ENCODE measurements at regions not wholly inside any gene's neighbourhood (a gene's known extent, or its start where the extent isn't known, plus 50 kb on each side); places are given as distances from the start of the nearest gene placed in this dataset.

DNA sequence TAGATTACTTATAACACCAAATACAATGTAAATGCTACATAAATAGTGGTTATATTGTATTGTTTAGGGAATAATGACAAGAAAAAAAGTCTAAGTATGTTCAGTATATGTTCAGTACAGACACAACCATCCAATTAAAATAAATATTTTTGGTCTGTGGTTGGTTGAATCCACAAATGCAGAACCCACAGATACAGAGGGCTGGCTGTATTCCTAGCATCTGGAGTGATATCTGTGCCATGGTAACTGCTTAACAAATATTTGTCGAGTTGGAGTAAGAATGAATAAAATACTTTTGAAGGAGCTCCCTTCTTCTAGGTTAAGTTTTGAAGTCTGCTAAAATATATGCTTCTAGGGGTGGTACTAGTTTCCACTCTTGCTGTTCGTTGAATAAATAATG, 241.0 kb downstream of the KLF5 start:
- no peak for DNase-seq (ENCODE audit: low read depth)

DNA sequence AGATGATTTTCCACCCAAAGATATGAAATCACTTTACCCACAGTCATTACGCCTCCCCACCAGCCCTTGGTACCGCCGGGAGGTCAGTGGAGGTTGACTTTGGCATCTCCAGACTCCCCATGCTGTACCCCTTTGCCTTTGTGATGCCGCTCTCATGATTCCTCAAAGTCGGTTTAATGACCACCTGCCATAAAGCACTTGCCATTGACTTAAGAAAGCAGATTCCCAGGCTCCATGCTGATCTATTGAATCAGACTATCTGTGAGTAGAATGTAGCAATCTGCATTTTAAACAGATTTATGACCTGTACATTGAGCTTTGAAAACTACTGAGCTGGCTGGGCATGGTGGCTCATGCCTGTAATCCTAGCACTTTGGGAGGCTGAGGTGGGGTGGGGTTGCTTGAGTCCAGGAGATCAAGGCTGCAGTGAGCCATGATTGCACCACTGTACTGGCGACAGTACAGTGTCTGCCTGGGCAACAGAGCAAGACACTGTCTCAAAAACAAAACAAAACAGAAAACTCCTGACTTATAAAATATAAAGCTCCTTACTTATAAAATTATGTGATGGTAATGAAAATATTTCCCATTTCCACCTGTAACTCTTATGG, 235.2 kb downstream of the KLF5 start:
- no peak for DNase-seq (ENCODE audit: low read depth)

DNA sequence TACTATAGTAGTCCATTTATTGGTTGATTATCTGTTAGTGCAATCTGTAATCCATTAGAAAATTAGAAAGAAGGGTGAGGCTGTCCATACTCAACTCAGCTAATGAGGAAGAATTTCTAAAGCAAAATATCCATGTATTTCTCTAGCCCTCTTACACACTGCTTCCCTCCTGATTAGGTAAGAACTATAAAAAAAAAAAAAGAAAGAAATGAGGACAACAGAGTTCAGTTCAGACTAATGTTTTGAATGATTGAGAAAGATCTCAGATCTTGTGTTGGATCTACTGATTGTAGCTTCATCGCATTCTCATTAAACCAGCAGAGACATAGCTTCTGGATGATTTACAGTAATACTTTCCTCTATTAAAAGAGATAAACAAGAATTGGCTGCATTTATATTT, 233.3 kb downstream of the KLF5 start:
- no peak for DNase-seq (ENCODE audit: low read depth)

DNA sequence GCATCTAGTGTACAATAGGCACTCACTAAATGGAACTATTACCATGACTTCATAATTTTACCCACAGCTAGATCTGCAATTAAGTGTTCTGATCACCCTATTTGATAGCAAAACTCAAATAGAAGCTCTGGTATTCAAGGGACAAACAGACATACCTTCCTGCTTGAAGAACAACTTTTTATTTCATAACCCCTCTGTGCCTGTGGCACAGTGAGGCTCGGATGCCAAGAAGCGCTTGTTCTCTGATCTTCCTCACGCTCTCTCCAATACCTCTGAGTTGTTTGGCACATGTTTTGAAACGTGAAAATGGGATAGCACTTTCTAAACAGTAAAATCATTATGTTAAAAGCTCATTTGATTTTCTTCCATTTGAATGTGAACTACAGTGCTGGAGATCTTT, 232.0 kb downstream of the KLF5 start:
- no peak for DNase-seq (ENCODE audit: low read depth)

DNA sequence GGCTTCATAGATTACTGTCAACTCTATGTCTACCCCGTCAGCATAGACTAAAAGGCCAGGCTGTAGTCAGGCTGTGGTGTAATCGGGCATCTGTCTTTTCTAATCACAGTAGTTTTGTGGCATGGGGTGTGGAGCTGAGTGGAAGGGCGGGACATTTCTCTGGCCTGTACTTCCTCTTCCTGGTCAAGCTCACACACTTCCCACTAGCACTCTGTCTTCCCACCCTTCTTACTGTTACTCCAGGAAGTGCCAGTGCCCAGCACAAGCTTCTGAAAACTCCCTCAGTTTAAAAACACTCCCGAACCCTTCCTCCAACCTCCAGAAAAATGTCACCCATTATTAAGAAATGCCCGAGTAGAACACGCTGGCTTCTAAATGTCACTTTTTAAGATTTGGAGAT, 229.8 kb downstream of the KLF5 start:
- DNase-seq (ENCODE audit: low read depth) = no peak

DNA sequence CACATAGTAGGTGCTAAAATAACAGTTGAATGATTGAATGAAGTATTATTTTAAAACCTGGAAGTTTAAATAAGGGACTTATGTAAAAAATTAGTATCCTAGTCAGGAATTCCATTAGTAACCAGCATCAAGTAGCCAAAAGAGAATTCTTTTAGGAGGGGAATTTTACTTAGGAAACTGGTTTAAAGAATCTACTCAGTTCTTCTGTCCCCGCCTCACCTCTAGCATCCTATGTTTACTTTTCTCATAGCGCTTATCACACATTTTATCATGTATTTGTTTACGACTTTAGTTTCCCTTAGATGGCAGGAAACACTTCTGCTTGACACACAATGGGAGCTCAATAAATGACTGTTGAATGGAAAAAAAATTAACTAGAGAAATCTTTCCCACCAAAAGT, 229.0 kb downstream of the KLF5 start:
- no peak for DNase-seq (ENCODE audit: low read depth)

DNA sequence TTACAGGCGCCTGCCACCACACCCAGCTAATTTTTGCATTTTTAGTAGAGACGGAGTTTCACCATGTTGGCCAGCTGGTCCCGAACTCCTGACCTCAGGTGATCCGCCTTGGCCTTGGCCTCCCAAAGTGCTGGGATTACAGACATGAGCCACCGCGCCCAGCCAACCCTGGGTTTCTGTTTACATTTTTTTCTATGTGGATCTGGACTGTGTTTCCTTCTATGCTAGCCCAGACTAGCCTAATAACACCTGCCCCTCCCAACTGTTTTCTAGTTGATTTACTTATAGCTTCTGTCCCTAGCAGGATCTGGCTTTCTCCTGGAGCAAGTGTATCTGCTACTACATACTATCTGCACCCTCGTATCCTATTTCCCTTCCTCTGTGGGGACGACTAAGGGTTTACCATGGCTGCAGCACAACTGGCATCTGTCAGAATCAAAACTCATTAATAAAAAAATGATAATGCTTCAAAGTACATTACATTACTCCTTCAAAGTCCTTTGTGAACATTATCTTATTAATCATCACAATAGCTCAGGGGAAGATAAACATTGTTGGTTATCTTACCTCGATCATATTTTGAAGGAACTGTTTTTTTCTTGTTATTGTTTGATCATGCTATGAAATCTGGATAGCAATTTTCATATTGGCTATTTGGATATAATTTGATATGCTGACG, 228.3 kb downstream of the KLF5 start:
- no peak for DNase-seq (ENCODE audit: low read depth)

DNA sequence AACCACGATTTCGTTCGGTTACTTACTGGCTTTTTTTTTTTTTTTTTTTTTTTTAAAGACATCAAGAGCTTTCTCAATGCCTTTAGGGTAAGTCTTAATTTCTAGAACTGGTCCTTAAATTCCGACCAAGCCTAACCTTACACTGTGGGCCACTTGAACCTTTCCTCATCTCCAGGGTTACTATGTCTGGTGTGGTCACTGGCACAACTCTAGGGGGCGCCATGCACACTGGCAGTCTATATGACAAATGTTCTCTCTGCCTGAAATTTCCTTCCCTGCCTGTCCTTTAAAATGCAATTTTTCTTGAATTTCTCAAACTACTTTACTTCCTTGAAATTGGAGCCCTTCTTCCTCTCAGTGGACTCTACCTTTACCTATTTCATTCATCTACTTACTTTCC, 227.4 kb downstream of the KLF5 start:
- DNase-seq (ENCODE audit: low read depth) = no peak

DNA sequence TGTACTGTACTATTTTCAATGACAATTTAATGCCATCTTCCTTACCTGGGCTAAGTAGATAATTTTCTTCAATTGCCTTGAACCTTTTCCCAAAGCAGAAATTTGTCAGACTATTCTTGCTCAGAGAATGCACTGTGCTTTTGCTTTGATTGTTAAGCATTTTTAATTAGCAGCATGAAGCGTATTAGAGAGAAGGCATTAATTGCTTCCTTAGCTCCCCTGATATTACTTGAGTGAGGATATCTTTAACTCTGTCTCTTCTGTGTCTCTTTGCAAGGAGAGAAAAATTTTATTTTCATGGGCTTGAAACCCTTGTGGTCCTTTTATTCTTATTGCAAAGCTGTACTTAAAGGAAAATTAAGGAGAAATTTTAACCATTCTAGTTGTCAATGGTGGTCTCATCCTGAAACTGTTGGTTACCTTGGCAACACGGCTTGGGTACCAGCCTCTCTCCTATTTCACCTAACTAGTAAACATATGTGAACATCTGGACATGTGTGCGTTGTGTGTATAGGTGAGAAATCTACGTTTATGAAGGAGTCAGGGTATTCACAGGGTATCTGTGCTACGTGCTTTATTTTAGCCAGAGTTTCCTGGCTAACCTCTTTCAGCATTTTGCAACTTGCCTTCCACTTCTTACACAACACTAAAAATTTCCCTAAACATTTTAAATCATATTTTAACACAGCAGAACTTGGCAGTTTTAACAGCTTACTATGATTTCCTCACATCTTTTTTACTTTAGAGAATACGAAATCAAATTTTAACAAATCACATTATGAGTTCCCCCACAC, 225.5 kb downstream of the KLF5 start:
- DNase-seq (ENCODE audit: low read depth) = no peak

DNA sequence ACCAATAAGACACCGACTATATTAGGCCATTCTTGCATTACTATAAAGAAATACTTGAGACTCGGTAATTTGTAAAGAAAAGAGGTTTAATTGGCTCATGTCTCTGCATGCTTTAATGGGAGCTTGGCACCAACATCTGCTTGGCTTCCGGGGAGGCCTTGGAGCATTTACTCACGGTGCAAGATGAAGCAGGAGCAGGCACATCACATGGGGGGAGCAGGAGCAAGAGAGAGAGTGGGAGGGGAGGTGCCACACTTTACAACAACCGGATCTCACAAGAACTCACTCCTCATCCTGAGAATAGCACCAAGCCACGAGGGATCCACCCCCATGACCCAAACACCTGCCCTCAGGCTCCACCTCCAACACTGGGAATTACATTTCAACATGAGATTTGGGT, 224.8 kb downstream of the KLF5 start:
- no peak for DNase-seq (ENCODE audit: low read depth)

DNA sequence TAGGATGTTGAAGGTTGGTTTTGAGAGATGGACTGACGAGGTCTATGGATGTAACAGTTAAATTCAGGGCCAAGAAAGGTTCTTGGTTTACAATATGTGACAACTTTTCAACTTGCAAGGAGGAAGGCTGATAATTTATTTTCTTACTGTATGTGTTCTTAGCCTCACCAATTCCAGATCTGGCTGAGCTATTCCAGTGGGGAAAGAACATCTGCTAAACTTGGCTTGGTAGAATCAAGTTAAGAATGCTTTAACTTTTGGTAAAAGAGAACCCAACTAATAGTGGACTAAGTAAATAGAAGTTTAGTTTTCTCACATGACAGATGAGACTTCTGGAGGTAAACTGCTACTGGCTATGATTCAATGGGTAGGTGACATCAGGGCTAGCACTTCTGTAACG, 222.9 kb downstream of the KLF5 start:
- no peak for DNase-seq (ENCODE audit: low read depth)

DNA sequence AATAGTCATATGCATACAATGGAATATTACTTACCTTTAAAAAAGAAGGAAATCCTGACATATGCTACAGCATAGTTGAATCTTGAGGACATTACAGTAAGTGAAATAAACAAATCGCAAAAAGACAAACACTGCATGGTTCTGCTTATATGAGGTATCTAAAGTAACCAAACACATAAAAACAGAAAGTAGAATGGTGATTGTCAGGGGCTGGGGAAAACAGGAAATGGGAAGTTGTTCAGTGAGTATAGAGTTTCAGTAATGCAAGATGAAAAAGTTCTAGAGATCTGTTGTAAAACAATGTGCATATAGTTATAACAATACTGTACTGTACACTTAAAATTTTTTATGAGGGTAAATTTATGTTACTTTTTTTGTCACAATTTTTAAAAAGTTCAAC, 219.4 kb downstream of the KLF5 start:
- no peak for DNase-seq (ENCODE audit: low read depth)

DNA sequence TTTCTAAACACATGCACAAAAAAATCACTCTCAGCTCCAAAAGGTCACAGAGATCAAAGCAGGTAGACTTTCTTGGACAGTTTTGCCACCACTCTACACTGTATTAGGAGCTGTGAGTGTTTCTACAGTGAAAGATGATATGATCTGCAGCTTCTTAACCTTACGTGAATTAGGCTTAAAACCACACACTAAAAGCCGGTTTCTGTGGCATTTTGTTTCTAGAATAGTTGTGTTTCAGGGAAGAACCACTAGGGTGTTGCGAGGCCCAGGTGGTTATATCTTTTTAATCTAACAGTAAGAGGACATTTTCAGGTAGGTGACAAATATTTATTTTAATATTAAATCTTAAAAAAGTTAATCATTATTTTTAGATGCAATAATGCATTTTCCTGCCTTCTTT, 216.4 kb downstream of the KLF5 start:
- DNase-seq (ENCODE audit: low read depth) = no peak

DNA sequence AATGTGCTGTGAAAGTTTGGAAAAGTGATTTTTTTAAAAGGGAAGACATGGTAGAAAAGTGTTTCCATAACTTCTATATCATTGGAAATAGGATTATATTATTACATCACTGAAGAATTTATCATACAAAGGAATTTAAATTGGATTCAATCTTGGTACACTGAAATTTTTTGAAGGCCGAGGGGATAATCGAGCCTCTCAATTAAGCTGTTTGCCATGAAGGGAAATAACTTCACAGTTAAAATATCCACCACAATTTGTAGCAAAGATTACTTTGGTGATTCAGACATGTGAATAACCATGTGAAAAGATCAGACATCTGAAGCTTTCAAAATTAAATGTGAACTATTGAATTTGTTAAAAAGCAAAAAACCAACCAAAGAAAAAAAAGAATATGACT, 215.3 kb downstream of the KLF5 start:
- DNase-seq (ENCODE audit: low read depth) = peak; percentile 65

DNA sequence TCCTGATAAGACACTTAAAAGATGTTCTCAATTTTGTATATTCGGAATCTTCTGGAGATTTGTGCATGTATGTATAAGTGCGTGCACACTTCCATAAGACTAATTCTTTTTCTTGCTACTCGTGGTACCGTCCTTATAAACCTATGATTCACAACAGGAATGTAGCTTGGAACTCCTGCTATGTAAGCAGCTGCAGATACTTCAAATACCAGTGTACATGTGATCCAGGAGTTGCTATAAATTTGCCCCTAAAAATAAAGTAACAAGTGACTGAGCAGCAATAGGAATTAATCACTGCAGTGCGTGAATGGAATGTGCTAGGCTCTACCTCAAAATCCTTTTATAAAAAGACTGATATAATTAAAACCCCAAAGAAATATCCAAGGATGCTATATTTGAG, 214.9 kb downstream of the KLF5 start:
- peak; percentile 99 for DNase-seq (ENCODE audit: low read depth)

DNA sequence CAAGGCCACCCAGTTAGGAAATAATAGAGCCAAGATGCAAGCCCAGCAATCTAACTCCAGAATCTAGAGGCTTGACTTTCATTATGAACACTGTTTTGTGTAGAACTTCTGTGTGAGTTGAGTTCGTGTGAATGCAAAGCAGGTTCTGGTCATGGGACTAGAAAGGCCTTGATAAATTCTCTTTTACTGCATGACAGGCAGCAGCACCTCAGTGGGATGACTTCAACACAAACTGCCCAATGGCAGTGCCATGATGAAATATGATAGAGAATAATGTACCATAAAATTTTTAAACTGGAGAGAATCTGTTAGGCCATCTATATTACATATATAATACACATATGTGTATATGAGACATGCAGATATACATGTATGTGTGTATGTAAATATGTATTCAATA, 214.5 kb downstream of the KLF5 start:
- no peak for DNase-seq (ENCODE audit: low read depth)

DNA sequence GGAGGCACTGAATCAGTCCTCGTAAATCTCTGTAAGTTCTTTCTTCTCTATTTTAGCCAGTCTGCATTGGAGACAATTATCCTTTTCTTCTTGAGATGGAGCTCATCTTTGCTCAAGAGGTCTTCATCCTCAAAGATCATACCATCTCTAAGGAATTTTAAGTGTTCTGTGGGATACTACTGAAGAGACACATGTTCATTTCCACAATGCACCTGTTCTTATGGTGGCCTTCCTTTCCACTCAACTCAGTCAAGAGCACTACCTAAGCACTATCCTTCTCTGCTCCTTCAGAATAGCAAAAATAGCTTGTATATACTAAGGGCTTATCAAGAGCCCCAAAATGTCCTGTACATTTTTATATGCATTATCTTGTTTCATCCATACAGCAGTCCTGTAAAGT, 214.0 kb downstream of the KLF5 start:
- DNase-seq (ENCODE audit: low read depth) = no peak

DNA sequence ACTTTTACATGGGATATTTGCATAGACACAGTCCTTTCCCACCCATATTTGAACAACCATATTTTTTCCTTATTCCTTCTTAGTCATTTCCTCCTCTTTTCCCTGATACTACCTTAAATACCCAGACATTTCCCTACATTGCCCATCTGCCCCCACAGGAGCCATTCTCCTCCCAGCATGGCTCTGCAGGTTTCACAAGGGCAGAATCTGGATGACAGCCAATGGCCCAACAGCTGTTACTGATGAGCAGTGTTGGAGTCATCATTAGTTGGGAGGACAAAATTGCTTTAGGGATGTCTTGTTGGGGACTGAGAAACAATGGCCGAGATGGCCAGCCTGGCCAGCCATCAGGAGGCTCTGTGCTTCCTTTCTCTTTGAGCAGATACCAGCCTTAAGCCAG, 209.5 kb downstream of the KLF5 start:
- DNase-seq (ENCODE audit: low read depth) = peak; percentile 59

DNA sequence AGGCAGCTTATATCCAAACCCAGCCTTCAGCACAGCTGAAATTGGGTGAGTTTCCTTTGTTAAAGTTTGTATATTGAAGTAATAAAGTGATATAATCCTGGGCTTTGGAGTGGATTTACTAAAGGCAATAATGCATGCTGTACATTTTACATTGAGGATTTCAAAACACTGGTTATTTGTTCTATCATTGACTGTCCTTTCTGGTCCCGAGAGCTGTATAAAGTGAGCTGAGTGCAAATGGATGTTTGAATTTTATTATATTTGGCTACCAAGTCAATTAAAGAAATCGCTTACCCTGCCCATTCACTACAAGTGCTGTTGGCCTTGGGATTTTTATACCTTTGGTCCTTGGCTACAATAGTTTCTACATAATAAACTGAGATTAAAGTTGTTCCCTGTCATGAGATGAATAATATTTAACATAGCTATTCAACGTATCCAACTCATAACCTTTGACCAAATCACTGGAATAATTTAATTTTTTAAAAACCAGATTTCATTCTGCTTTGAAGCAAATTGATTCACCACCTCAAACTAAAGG, 207.9 kb downstream of the KLF5 start:
- no peak for DNase-seq (ENCODE audit: low read depth)

DNA sequence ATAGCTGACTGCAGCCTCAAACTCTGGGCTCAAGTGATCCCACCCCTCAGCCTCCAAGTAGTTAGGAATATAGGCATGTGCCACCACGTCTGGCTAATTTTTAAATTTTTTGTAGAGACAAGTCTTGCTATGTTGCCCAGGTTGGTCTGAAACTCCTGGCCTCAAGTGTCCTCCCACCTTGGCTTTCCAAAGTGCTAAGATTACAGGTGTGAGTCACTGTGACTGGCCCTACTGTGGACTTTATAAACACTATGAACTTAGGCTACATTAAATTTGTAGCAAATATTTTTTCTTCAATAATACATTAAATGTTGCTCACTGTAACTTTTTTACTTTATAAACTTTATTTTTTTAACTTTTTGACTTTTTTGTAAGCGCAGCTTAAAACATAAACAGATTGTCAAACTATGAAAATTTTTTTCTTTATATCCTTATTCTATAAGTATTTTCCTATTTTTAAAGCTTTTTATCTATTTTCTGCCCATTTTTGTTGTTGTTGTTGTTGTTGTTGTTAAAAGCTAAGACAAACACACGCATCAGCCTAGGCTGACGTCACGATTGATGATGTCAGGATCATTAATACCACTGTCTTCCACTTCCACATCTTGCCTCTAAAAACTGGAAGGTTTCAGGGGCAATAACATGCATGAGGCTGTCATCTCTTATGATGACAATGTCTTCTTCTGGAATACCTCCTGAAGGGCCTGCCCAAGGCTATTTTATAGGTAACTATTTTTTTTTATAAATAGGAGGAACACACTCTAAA, 204.2 kb downstream of the KLF5 start:
- no peak for DNase-seq (ENCODE audit: low read depth)

DNA sequence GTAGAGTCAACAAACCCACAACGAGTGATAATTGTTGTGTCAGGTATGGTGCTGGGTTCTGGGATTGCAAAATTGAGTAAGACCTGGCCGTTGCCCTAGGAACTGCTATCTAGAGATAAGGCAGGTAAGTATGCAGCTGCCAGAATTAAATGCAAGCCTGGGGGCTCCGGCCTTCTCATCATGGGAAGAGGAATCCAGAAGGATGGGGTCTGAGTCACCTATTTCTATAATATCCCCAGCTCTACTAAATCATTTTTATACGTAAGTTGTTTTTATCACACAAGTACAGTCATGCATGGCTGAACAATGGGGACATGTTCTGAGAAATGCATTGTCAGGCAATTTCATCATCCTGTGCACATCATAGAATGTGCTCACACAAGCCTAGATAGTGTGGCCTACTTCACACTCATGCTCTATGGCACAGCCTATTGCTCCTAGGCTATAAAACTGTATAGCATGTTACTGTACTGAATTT, 203.0 kb downstream of the KLF5 start:
- peak; percentile 52 for DNase-seq (ENCODE audit: low read depth)
